Lower leg skin (tissue), 4 donors: ENCODE measurements at regions not wholly inside any gene's neighbourhood (a gene's known extent, or its start where the extent isn't known, plus 50 kb on each side); places are given as distances from the start of the nearest gene placed in this dataset.

ENCODE experiments used
- DNase-seq, 2 donors: peaks; one replicate each; pipeline ENCODE4 v3.0.0-alpha.2; 2019; ENCODE audit warnings: low spot score in 2 of 2
- H3K4me3 ChIP-seq: fragments of 200-600 bp; sonication (generic); 2 replicates; pipeline ENCODE4 v1.5.1; 2017; ENCODE audit warnings: mild to moderate bottlenecking, low read depth; ENCODE audit not compliant: poor library complexity, severe bottlenecking
- POLR2A ChIP-seq, 2 donors: fragments of 450-650 bp; IDR thresholded peaks; one replicate each; pipeline ENCODE4 v1.6.1; 2016 to 2017; ENCODE audit warnings: antibody characterized with exemption in 2 of 2, mild to moderate bottlenecking in 1 of 2, moderate library complexity in 1 of 2
- WGBS, 2 donors: methylation state at CpG; one replicate each; pipeline ENCODE4 v1.1.5; 2018; 5-methylcytosine and 5-hydroxymethylcytosine counted together
- intact Hi-C: fragments of 100-400 bp; cut with DNase I; formaldehyde crosslinking; loops from one replicate; pipeline ENCODE4 v1.15.0; 2023; ENCODE audit warnings: low total_unique reads
- TF ChIP-seq, protein P1 (sequence below), 3 donors: fragments of 450-650 bp; IDR thresholded peaks; one replicate each; pipeline ENCODE4 v1.5.1; 2016; ENCODE audit warnings: antibody characterized with exemption in 3 of 3, mild to moderate bottlenecking in 3 of 3, moderate library complexity in 2 of 3

DNA sequence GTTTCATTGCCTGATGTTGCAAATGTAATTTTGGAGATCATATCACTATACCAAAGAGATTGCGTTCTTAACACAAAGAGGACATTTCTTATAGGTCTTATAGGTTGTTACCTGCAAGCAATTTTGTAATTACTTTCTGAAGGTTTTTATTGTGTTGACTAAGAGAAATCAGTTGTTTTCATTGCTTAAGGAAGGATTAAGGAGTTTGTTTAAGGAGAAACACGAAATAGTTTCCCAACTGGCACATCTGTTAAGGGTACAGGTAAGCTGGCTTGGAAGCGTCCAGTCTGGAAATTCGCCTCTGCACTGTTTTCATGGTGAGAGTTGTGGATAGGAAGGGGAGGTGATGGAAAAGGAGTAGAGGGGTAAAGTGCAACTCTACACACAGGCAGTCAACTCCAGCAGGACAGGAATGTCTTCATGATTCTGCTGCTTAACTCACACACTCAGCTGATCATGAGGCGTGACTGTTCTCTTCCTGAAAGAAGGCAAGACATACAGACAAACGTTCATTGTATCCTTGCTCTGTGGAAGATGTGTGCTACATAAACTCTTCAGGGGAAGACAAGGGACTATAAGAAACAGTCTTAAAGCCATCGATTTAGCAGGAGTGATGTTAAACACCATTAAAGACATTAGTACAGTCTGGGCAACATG is 61.4 kb upstream of the ACSL3 start:
- no peak overlapping the region for H3K4me3 ChIP-seq
- intact Hi-C loops = no loop called here
- TF ChIP-seq POLR2A (IDR thresholded peaks at IDR 0.05) = no peak
- TF ChIP-seq, protein P1, sequence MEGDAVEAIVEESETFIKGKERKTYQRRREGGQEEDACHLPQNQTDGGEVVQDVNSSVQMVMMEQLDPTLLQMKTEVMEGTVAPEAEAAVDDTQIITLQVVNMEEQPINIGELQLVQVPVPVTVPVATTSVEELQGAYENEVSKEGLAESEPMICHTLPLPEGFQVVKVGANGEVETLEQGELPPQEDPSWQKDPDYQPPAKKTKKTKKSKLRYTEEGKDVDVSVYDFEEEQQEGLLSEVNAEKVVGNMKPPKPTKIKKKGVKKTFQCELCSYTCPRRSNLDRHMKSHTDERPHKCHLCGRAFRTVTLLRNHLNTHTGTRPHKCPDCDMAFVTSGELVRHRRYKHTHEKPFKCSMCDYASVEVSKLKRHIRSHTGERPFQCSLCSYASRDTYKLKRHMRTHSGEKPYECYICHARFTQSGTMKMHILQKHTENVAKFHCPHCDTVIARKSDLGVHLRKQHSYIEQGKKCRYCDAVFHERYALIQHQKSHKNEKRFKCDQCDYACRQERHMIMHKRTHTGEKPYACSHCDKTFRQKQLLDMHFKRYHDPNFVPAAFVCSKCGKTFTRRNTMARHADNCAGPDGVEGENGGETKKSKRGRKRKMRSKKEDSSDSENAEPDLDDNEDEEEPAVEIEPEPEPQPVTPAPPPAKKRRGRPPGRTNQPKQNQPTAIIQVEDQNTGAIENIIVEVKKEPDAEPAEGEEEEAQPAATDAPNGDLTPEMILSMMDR (IDR thresholded peaks at IDR 0.05) = no peak
- DNase-seq = no peak
- WGBS, 2 donors = 79 to 91% methylated on average over 7 of the region's 7 CpGs

DNA sequence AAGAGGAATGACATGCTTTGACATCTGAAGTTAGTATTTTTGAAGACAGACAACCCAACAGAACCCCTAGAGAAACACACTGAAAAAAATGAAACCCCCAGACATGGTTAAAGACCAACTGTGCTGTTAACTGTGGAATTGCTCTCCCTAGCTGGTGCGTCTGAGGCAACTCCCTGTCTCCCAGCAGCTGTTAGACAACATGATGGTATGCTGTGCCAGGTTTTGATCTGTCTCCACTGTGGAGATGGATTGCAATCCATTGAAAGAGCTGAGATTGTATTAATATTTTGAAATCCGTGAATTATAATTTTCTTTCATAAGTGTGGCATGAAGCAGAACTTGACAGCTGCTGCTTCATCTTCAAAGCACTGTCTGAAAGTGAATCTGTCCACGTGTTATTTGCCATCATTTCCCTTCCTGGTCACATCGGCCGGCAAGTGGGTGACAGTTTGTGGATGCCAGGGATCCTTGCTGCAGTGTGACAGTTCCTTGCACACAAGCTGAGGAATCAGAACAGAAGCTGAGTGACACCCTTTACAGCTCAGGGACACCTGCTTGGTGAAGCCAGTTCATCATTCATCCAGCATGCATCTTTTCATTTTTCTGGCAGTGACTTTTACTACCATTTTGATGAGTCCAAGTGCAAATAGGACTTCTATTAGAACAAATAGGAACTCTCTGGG is 58.2 kb upstream of the ACSL3 start:
- DNase-seq = no peak
- WGBS, 2 donors = 68 to 76% methylated on average over 5 of the region's 5 CpGs
- no peak for TF ChIP-seq POLR2A (IDR thresholded peaks at IDR 0.05)
- TF ChIP-seq, protein P1 (IDR thresholded peaks at IDR 0.05) = no peak
- no peak overlapping the region for H3K4me3 ChIP-seq
- intact Hi-C loops = no loop called here

DNA sequence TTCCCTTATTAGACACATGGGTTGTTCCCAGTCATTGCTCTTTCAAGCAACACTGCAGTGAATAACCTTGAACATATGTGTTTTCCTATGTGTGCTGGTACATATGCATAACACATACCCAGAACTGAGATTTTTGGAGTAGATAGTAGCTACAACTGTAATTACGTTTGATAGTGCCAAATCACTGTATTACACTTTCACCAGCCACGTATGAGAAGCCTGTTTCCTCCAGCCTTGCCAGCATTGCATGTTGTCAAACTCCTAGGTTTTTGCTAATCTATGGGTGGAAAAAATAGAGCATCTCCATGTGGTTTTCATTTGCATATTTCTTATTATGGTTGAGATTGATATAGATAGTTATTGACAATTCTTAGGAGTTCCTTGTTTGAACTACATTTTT is 56.5 kb upstream of the ACSL3 start:
- WGBS, 2 donors = 15 to 23% methylated on average over 2 of the region's 2 CpGs
- no peak for DNase-seq
- no peak overlapping the region for H3K4me3 ChIP-seq
- TF ChIP-seq POLR2A (IDR thresholded peaks at IDR 0.05) = no peak
- intact Hi-C loops = no loop called here

DNA sequence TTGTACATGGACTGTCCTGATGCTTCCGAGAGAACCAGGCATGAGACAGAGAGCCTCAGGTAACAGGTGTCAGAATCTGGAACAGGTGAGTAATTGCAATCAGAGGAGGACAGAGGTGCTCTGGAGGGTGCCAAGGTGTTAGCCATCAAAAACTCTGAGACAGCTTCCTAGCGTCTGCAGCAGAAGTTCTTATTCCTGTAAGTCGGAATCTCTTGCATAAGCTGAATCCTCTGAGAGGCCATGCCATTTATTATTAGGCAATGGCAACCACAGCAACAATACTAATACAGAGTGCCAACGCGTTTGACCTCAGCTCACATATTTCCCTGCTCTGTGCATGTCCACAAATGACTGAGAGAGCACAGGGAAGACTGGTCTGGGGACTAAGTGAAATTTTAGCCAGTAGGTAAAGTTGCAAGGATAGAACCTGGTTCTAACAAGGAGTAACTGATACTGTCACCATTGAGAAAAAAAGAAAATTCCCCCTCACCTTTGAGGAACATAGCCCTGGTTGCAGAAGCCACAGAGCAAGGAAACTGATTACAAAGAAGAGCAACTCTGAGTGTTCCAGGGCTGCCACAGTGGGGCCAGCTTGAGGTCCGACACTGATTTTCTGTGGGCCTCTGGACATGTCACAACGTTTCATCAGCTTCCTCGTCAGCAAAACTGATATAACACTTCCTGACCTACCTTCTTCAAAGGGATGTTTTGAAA is 55.1 kb upstream of the ACSL3 start:
- intact Hi-C loops = no loop called here
- WGBS, 2 donors = 41 to 46% methylated on average over 8 of the region's 8 CpGs

DNA sequence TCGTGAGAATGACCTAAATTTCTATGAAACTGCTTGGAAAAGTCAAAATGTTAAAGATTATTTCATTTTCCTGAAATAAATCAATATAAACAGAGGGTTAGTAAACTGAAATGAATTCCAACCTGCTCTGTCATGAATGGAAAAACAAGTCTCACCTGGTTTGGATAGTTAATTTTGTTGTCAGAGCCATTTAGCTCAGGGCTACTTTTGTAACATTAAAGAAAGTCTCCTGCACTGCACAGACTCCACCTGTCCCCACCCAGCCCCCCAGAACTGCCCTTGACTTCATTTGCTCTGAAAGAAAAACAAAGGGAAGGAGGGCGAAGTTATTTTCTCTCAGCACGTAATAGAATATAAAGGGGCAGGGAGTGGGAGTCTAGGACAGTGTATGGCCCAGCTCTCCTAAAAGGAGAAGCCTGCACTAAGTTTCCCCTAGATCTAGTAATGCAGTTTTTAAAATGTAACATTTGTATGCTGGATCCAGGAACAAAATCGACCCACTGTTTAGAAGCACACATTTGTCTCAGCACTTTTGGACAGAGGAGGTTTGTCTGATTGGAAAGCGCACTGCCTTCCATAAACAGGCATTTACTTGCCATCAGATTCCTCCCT is 54.2 kb upstream of the ACSL3 start:
- no peak overlapping the region for H3K4me3 ChIP-seq
- WGBS, 2 donors = 49 to 57% methylated on average over 5 of the region's 5 CpGs
- TF ChIP-seq POLR2A (IDR thresholded peaks at IDR 0.05) = no peak
- intact Hi-C loops = no loop called here
- no peak for DNase-seq

More for the DNA sequence above, 55.1 kb upstream of the ACSL3 start:
- no peak overlapping the region for H3K4me3 ChIP-seq
- TF ChIP-seq, protein P1 (IDR thresholded peaks at IDR 0.05) = no peak
- TF ChIP-seq POLR2A (IDR thresholded peaks at IDR 0.05) = no peak
- DNase-seq = no peak

DNA sequence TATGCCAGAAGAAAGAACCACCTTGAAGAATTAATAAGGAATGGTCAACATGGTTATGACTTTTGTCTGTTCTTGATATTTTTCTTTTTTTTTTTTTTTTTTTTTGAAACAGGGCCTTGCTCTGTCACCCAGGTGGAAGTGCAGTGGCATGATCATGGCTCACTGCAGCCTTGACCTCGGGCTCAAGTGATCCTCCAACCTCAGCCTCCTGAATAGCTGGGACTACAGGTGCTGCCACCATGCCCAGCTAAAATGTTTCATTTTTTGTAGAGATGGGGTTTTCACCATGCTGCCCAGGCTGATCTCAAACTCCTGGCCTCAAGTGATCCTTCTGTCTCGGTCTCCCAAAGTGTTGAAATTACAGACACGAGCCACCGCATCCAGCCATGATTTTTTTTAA is 53.4 kb upstream of the ACSL3 start:
- 97% methylated on average over 4 of the region's 4 CpGs for WGBS, 2 donors
- DNase-seq = no peak
- TF ChIP-seq, protein P1 (IDR thresholded peaks at IDR 0.05) = no peak
- no peak for TF ChIP-seq POLR2A (IDR thresholded peaks at IDR 0.05)
- intact Hi-C loops = no loop called here
- no peak overlapping the region for H3K4me3 ChIP-seq
